ENCODE measurements at regions not wholly inside any gene's neighbourhood (a gene's known extent, or its start where the extent isn't known, plus 50 kb on each side); places are given as distances from the start of the nearest gene placed in this dataset.
"Not testable (repeated sequence)": the region's sequence is repeated elsewhere in the genome, so short reads cannot be mapped to it uniquely, and the experiment has no call there.

- no peak for DNase-seq (ENCODE audit: extremely low read depth in 1 of 2, low read depth in 1 of 2)
These were observed 631.3 kb downstream of the EFNB2 start for GRCh38 chr13:105904034-105904742.

- no peak for DNase-seq (ENCODE audit: extremely low read depth in 1 of 2, low read depth in 1 of 2)
These were observed 633.1 kb downstream of the EFNB2 start for GRCh38 chr13:105902396-105902795.

- DNase-seq (ENCODE audit: extremely low read depth in 1 of 2, low read depth in 1 of 2) = no peak
These were observed 637.9 kb downstream of the EFNB2 start for GRCh38 chr13:105897575-105897974.

GRCh38 chr13:105894697-105895096 lies 640.8 kb downstream of the EFNB2 start:
- no peak for DNase-seq (ENCODE audit: extremely low read depth in 1 of 2, low read depth in 1 of 2)

GRCh38 chr13:105890509-105890908 lies 645.0 kb downstream of the EFNB2 start:
- no peak for DNase-seq (ENCODE audit: extremely low read depth in 1 of 2, low read depth in 1 of 2)

DNA sequence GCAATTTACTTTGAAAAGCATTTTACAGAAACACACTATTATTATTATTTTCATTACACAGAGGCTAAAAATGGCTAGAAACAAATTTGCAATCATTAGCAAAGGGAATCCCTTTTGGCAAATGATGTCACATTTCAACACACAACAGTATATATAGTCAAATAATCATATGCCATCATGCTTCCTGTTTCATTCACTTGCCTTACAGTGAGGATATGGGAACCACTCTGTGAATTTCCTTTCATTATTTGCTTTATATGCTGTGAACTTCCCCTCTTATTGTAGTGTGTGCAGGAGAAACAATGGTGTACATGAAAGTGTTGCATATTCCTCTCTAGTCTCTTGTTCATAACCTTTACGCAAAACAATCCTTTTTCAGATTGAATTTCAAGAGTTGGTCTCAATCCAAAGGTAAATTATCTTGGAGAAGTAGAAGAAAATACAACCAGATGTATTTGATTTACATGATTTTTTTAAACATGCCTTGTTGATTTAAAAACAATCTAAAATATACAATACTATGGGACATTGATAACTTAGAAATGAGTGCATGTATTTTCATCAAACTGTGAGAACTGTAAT lies 657.3 kb downstream of the EFNB2 start:
- DNase-seq (ENCODE audit: extremely low read depth in 1 of 2, low read depth in 1 of 2) = no peak

DNA sequence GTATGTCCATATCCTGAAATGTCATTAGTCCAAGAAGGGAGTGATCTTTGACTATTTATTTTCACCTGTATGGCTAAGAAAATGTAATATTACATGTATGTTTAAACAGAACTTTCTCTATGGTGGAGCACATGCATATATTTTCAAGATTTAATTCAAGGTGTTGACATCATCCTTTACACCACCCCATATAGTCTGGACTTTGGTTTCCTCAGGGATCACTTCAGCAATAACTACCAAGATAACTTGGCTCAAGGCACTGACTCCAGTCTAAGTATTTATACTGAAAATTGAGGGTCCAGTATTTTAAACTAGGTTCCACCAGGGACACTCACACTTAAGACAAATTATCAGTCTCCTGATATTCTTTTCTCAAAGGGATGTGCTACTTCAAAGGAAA lies 660.6 kb downstream of the EFNB2 start:
- DNase-seq (ENCODE audit: extremely low read depth in 1 of 2, low read depth in 1 of 2) = no peak

DNA sequence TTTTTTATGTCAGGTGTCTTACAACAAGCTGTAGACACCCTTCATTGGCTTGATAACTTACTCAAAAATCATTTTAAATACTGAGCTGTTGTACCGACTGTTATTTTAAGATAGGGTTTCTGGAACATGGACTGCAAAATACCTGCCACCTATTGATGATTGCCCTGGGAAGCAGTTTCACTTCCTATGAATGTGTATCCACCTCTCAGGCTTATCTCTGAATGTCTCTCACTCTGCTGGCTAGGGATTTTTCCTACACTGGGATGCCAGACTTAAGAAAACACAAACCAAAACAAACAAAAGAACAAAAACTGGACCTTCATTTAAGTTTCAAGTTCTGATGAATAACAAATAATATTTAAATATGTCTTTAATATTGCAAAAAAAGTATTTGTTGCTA lies 663.7 kb downstream of the EFNB2 start:
- DNase-seq (ENCODE audit: extremely low read depth in 1 of 2, low read depth in 1 of 2) = no peak

- no peak for DNase-seq (ENCODE audit: extremely low read depth in 1 of 2, low read depth in 1 of 2)
These were observed 664.1 kb downstream of the EFNB2 start for GRCh38 chr13:105871326-105871725.

GRCh38 chr13:105863300-105863920 lies 672.1 kb downstream of the EFNB2 start:
- DNase-seq (ENCODE audit: extremely low read depth in 1 of 2, low read depth in 1 of 2) = no peak

GRCh38 chr13:105848494-105848893 lies 687.0 kb downstream of the EFNB2 start:
- no peak for DNase-seq (ENCODE audit: extremely low read depth in 1 of 2, low read depth in 1 of 2)

DNA sequence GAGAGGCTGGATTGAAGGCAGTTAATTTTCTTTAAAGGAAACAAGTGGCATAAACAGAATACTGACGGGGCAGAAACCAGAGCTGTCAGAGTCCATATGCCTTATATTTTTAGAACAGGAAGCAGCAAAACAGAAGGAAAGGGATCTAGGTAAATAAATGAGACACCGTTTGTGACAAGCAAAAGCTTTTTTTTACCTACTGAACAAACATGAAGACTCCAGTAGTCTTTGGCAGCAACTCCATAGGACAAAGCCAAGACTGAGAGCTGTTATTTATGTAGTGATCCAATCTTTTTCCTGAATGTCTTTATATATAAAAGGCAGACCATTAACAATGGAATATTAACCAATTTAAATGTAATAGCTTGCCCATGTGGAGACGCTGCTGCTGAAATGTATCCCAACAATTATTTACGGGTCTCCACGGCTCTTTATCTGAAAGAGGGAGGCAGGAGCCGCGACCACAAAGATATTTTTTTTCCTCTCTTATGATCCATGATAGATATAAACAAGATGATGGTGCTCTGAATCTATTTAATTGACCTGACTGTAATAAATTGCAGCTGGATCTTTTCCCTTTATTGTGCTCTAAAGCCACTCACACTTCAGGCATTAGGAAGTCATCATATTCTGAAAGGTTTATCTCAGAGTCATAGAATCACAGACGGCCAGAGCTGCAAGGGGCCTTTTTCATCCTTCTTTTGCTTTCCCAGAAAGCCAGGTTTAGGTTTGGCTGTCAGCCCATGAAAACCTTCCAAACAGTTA lies 687.8 kb downstream of the EFNB2 start:
- no peak for DNase-seq (ENCODE audit: extremely low read depth in 1 of 2, low read depth in 1 of 2)

DNA sequence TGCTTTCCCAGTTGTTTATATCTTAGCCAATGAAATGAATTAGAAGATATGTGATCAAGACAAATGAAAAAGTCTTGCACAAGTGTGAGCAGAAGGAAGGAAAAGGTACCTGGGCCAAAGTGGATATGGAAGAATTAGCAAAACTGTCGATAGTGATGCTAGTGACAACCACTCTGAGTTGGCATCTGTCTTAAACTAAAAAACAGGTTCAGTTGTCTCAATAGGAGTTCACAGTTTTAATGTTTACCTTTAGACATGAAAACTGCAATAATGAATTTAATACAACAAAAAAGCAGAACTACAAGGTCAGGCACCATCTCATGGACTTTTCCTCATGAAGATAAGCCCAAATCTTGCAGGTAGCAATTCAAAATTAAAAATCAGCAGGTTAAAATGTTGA lies 688.5 kb downstream of the EFNB2 start:
- DNase-seq (ENCODE audit: extremely low read depth in 1 of 2, low read depth in 1 of 2) = no peak

- no peak for DNase-seq (ENCODE audit: extremely low read depth in 1 of 2, low read depth in 1 of 2)
These were observed 694.2 kb downstream of the EFNB2 start for GRCh38 chr13:105841286-105841685.

GRCh38 chr13:105838231-105838630 lies 697.2 kb downstream of the EFNB2 start:
- DNase-seq (ENCODE audit: extremely low read depth in 1 of 2, low read depth in 1 of 2) = no peak

GRCh38 chr13:105837295-105837694 lies 698.2 kb downstream of the EFNB2 start:
- DNase-seq (ENCODE audit: extremely low read depth in 1 of 2, low read depth in 1 of 2) = not testable (repeated sequence)

- DNase-seq (ENCODE audit: extremely low read depth in 1 of 2, low read depth in 1 of 2) = no peak
These were observed 704.6 kb downstream of the EFNB2 start for GRCh38 chr13:105830821-105831220.

GRCh38 chr13:105827111-105827809 lies 708.2 kb downstream of the EFNB2 start:
- DNase-seq (ENCODE audit: extremely low read depth in 1 of 2, low read depth in 1 of 2) = no peak

DNA sequence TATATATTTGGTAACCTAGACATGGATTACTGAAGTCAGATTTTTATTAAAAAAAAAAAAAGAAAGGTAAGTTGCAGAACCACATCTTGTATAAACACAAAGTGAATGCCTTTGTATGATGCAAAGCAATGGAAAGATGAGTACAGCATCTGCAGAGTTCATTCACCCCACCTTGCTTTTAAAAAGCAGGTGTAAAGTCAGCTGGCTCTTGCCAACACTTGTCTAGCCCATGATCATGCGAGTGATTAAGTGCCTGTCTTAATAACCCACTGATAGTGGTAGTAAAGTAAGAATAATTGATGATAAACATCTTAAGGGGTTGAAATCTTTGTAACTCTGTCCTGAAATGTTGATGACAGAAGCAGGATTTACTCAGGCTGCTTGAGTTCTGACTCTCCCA lies 710.4 kb downstream of the EFNB2 start:
- DNase-seq (ENCODE audit: extremely low read depth in 1 of 2, low read depth in 1 of 2) = no peak

GRCh38 chr13:105821337-105821736 lies 714.1 kb downstream of the EFNB2 start:
- no peak for DNase-seq (ENCODE audit: extremely low read depth in 1 of 2, low read depth in 1 of 2)

GRCh38 chr13:105820415-105820814 lies 715.0 kb downstream of the EFNB2 start:
- DNase-seq (ENCODE audit: extremely low read depth in 1 of 2, low read depth in 1 of 2) = no peak
